Stimulated activated CD8-positive, alpha-beta memory T cell treated with anti-CD3 and anti-CD28 coated beads, Interleukin-15, amount 100 ng/mL, for 4 hours (primary cell): ENCODE measurements at regions not wholly inside any gene's neighbourhood (a gene's known extent, or its start where the extent isn't known, plus 50 kb on each side); places are given as distances from the start of the nearest gene placed in this dataset.
"Not testable (repeated sequence)": the region's sequence is repeated elsewhere in the genome, so short reads cannot be mapped to it uniquely, and the experiment has no call there.

Experiments
- DNase-seq, 2 donors: peaks; one replicate each; pipeline ENCODE4 v3.0.0-alpha.2; 2020; ENCODE audit warnings: low read depth in 2 of 2

- DNase-seq, result not testable (repeated sequence)
Measured at GRCh38 chr3:157581956-157582636, 78.9 kb upstream of the VEPH1 start.

- no peak for DNase-seq
Measured at GRCh38 chr3:157581371-157581770, 78.2 kb upstream of the VEPH1 start.

GRCh38 chr3:157578181-157578580, 75.0 kb upstream of the VEPH1 start:
- DNase-seq, result no peak

GRCh38 chr3:157574531-157574930, 71.3 kb upstream of the VEPH1 start:
- no peak for DNase-seq

- no peak for DNase-seq
Measured at GRCh38 chr3:157573780-157574378, 70.7 kb upstream of the VEPH1 start.

GRCh38 chr3:157573281-157573680, 70.1 kb upstream of the VEPH1 start:
- DNase-seq, result no peak

GRCh38 chr3:157572559-157573270, 69.5 kb upstream of the VEPH1 start:
- DNase-seq, result no peak

- DNase-seq, result no peak
Measured at GRCh38 chr3:157566596-157566995, 63.4 kb upstream of the VEPH1 start.

- DNase-seq, result no peak
Measured at GRCh38 chr3:157559401-157559800, 56.2 kb upstream of the VEPH1 start.
